HG03558 (cell line): ENCODE measurements at regions not wholly inside any gene's neighbourhood (a gene's known extent, or its start where the extent isn't known, plus 50 kb on each side); places are given as distances from the start of the nearest gene placed in this dataset.

Experiments
- ATAC-seq: cut with Tn5 transposase; IDR thresholded peaks from one replicate; pipeline ENCODE4 v1.9.1; 2021; ENCODE audit warnings: moderate number of reproducible peaks; ENCODE audit not compliant: unreplicated experiment; ENCODE audit errors: extremely low read depth

- ATAC-seq: no peak
These were observed 451.4 kb downstream of the TNS1 start for GRCh38 chr2:217551252-217551899.

- no peak for ATAC-seq
These were observed 463.7 kb downstream of the TNS1 start for GRCh38 chr2:217539126-217539525.

GRCh38 chr2:217538719-217539118, 464.1 kb downstream of the TNS1 start:
- ATAC-seq: no peak

- ATAC-seq: no peak
These were observed 466.7 kb downstream of the TNS1 start for GRCh38 chr2:217535957-217536708.

GRCh38 chr2:217530392-217531090, 472.3 kb downstream of the TNS1 start:
- no peak for ATAC-seq

GRCh38 chr2:217529271-217529670, 473.5 kb downstream of the TNS1 start:
- no peak for ATAC-seq

- no peak for ATAC-seq
These were observed 475.1 kb downstream of the TNS1 start for GRCh38 chr2:217527590-217528202.

- ATAC-seq: no peak
These were observed 477.7 kb downstream of the TNS1 start for GRCh38 chr2:217525076-217525475.

- no peak for ATAC-seq
These were observed 479.5 kb downstream of the TNS1 start for GRCh38 chr2:217523286-217523685.

GRCh38 chr2:217521820-217522219, 481.0 kb downstream of the TNS1 start:
- ATAC-seq: no peak

- no peak for ATAC-seq
These were observed 482.3 kb downstream of the TNS1 start for GRCh38 chr2:217520356-217521010.

- ATAC-seq: no peak
These were observed 485.4 kb downstream of the TNS1 start for GRCh38 chr2:217517402-217517801.

GRCh38 chr2:217515615-217516309, 487.0 kb downstream of the TNS1 start:
- no peak for ATAC-seq

- ATAC-seq: no peak
These were observed 489.5 kb downstream of the TNS1 start for GRCh38 chr2:217513258-217513657.

GRCh38 chr2:217512728-217513127, 490.1 kb downstream of the TNS1 start:
- ATAC-seq: no peak

GRCh38 chr2:217512259-217512658, 490.5 kb downstream of the TNS1 start:
- no peak for ATAC-seq

GRCh38 chr2:217511850-217512249, 490.9 kb downstream of the TNS1 start:
- no peak for ATAC-seq

GRCh38 chr2:217510771-217511291, 492.0 kb downstream of the TNS1 start:
- no peak for ATAC-seq

- no peak for ATAC-seq
These were observed 497.5 kb downstream of the TNS1 start for GRCh38 chr2:217505303-217505702.

- no peak for ATAC-seq
These were observed 500.9 kb downstream of the TNS1 start for GRCh38 chr2:217501887-217502286.
